Mesenchymal stem cell (in vitro differentiated cells and primary cell): ENCODE measurements at regions not wholly inside any gene's neighbourhood (a gene's known extent, or its start where the extent isn't known, plus 50 kb on each side); places are given as distances from the start of the nearest gene placed in this dataset.

Experiments
- DNase-seq: peaks from one replicate; pipeline ENCODE4 v3.0.0-alpha.2; 2013
- H2AFZ ChIP-seq: one replicate; pipeline ENCODE4 v1.6.1; 2013; ENCODE audit warnings: low read depth, mild to moderate bottlenecking, control low read depth, inconsistent platforms, low read length, moderate library complexity
- H2AK5ac ChIP-seq: 2 replicates; pipeline ENCODE4 v1.6.1; 2013; ENCODE audit warnings: low read length, moderate library complexity, mild to moderate bottlenecking, inconsistent platforms; ENCODE audit not compliant: severe bottlenecking
- H2BK120ac ChIP-seq: one replicate; pipeline ENCODE4 v1.6.1; 2013; ENCODE audit warnings: low read depth, mild to moderate bottlenecking, inconsistent platforms, low read length, moderate library complexity
- H2BK12ac ChIP-seq, 2 experiments: one replicate each; pipeline ENCODE4 v1.6.1; 2013; ENCODE audit warnings: inconsistent platforms in 2 of 2, low read length in 2 of 2, mild to moderate bottlenecking in 2 of 2, moderate library complexity in 2 of 2, control low read depth in 1 of 2
- H2BK15ac ChIP-seq: one replicate; pipeline ENCODE4 v1.6.1; 2013; ENCODE audit warnings: mild to moderate bottlenecking, low read depth, inconsistent platforms; ENCODE audit not compliant: poor library complexity, severe bottlenecking
- H2BK5ac ChIP-seq: 2 replicates; pipeline ENCODE4 v1.6.1; 2013; ENCODE audit warnings: low read depth, mild to moderate bottlenecking, low read length, control low read depth, inconsistent platforms; ENCODE audit not compliant: poor library complexity, severe bottlenecking
- H3K14ac ChIP-seq, 2 experiments: one replicate each; pipeline ENCODE4 v1.6.1; 2013; ENCODE audit warnings: inconsistent platforms in 2 of 2, low read length in 2 of 2, control low read depth in 1 of 2, mild to moderate bottlenecking in 1 of 2, moderate library complexity in 1 of 2
- H3K18ac ChIP-seq, 2 experiments: one replicate each; pipeline ENCODE4 v1.6.1; 2013; ENCODE audit warnings: inconsistent platforms in 2 of 2, low read length in 2 of 2, control low read depth in 1 of 2, low read depth in 1 of 2, mild to moderate bottlenecking in 1 of 2
- H3K23ac ChIP-seq, 2 experiments: one replicate each; pipeline ENCODE4 v1.6.1; 2013; ENCODE audit warnings: inconsistent platforms in 2 of 2, low read length in 2 of 2, mild to moderate bottlenecking in 2 of 2, moderate library complexity in 2 of 2, control low read depth in 1 of 2
- H3K27ac ChIP-seq: 2 replicates; pipeline ENCODE4 v1.5.1; 2013; ENCODE audit warnings: mild to moderate bottlenecking, moderate library complexity, low read length, control low read depth, inconsistent platforms; ENCODE audit not compliant: poor library complexity, severe bottlenecking
- H3K27me3 ChIP-seq, 2 experiments: 2 replicates each; pipeline versions ENCODE4 v1.6.1 to v1.7.0; 2013; ENCODE audit warnings: low read length in 2 of 2, mild to moderate bottlenecking in 2 of 2, moderate library complexity in 2 of 2, control low read depth in 1 of 2, inconsistent platforms in 1 of 2; ENCODE audit not compliant: control insufficient read depth in 1 of 2, insufficient read depth in 1 of 2
- H3K36me3 ChIP-seq, 2 experiments: 2 replicates each; pipeline versions ENCODE4 v1.6.1 to v1.7.0; 2013; ENCODE audit warnings: low read length in 2 of 2, control low read depth in 1 of 2, inconsistent platforms in 1 of 2, low read depth in 1 of 2, mild to moderate bottlenecking in 1 of 2; ENCODE audit not compliant: insufficient read depth in 2 of 2, control insufficient read depth in 1 of 2
- H3K4ac ChIP-seq, 2 experiments: one replicate each; pipeline ENCODE4 v1.6.1; 2013; ENCODE audit warnings: inconsistent platforms in 2 of 2, low read length in 2 of 2, mild to moderate bottlenecking in 2 of 2, moderate library complexity in 2 of 2, control low read depth in 1 of 2, low read depth in 1 of 2
- H3K4me1 ChIP-seq: 2 replicates; pipeline ENCODE4 v1.6.1; 2013; ENCODE audit warnings: low read depth, low read length, control low read depth; ENCODE audit not compliant: control insufficient read depth, insufficient read depth
- H3K4me2 ChIP-seq: 2 replicates; pipeline ENCODE4 v1.6.1; 2013; ENCODE audit warnings: low read length, mild to moderate bottlenecking, inconsistent platforms; ENCODE audit not compliant: poor library complexity, severe bottlenecking
- H3K4me3 ChIP-seq, 2 experiments: 2 replicates each; pipeline versions ENCODE4 v1.5.1 to v1.7.0; 2013; ENCODE audit warnings: low read length in 2 of 2, mild to moderate bottlenecking in 2 of 2, control low read depth in 1 of 2, low read depth in 1 of 2; ENCODE audit not compliant: insufficient read depth in 1 of 2
- H3K79me1 ChIP-seq: replicated peaks from 2 replicates; pipeline ENCODE4 v1.6.1; 2013; ENCODE audit warnings: mild to moderate bottlenecking, control low read depth, low read length, inconsistent platforms; ENCODE audit not compliant: poor library complexity, severe bottlenecking
- H3K9ac ChIP-seq: 2 replicates; pipeline ENCODE4 v1.7.0; 2013; ENCODE audit warnings: mild to moderate bottlenecking, low read length, moderate library complexity
- H3K9me3 ChIP-seq: 2 replicates; pipeline ENCODE4 v1.7.0; 2013; ENCODE audit warnings: mild to moderate bottlenecking, low read length; ENCODE audit not compliant: control insufficient read depth
- H4K8ac ChIP-seq: one replicate; pipeline ENCODE4 v1.6.1; 2013; ENCODE audit warnings: inconsistent platforms, mild to moderate bottlenecking, low read length, moderate library complexity
- H4K91ac ChIP-seq: one replicate; pipeline ENCODE4 v1.6.1; 2013; ENCODE audit warnings: mild to moderate bottlenecking, low read length, inconsistent platforms
- WGBS: methylation state at CpG from one replicate; pipeline ENCODE4 v1.1.7; 2013; ENCODE audit warnings: mixed read lengths; 5-methylcytosine and 5-hydroxymethylcytosine counted together

GRCh38 chr5:38656568-38656967, 100.1 kb upstream of the LIFR start:
- no peak for DNase-seq
- Histone ChIP-seq H3K36me3 (no peaks in the 10 kb centered on the region), H3K79me1 (no peaks in the 10 kb centered on the region), H3K9ac (no peak overlapping the region), H3K27me3 (peaks cover 5 to 6% of the 10 kb centered on the region in 2 experiments), H4K8ac (no peak overlapping the region), H3K14ac (no peak overlapping the region), H3K4me1 (peaks cover 1% of the 10 kb centered on the region), H4K91ac (no peak overlapping the region), H2BK5ac (no peak overlapping the region), H2BK120ac (no peak overlapping the region), H3K27ac (no peak overlapping the region), H3K9me3 (no peaks in the 10 kb centered on the region), H3K4me3 (no peak overlapping the region), H2BK12ac (no peak overlapping the region), H2AK5ac (no peak overlapping the region), H2BK15ac (no peak overlapping the region), H2AFZ (no peak overlapping the region), H3K23ac (no peak overlapping the region), H3K18ac (no peak overlapping the region), H3K4ac (no peak overlapping the region), H3K4me2 (no peak overlapping the region)
- whole genome bisulfite sequencing = 94% methylated on average over 2 of the region's 2 CpGs

- Histone ChIP-seq H3K14ac (no peak overlapping the region), H3K4me1 (no peaks in the 10 kb centered on the region), H3K18ac (no peak overlapping the region), H2AK5ac (no peak overlapping the region), H2BK12ac (no peak overlapping the region), H3K4ac (no peak overlapping the region), H4K91ac (no peak overlapping the region), H3K79me1 (no peaks in the 10 kb centered on the region), H3K23ac (no peak overlapping the region), H3K27ac (no peak overlapping the region), H3K4me2 (no peak overlapping the region), H3K27me3 (peaks cover 5 to 6% of the 10 kb centered on the region in 2 experiments), H2BK120ac (no peak overlapping the region), H2BK15ac (no peak overlapping the region), H4K8ac (no peak overlapping the region), H3K9me3 (no peaks in the 10 kb centered on the region), H2AFZ (no peak overlapping the region), H3K36me3 (no peaks in the 10 kb centered on the region), H3K9ac (no peak overlapping the region), H3K4me3 (no peak overlapping the region), H2BK5ac (no peak overlapping the region)
- WGBS = no CpG with 5 or more reads among the region's 2 CpGs
- DNase-seq = no peak
These were observed 100.6 kb upstream of the LIFR start for GRCh38 chr5:38657020-38657419.

- H3K27me3 ChIP-seq = peaks cover 3 to 6% of the 10 kb centered on the region in 2 experiments
- no peaks in the 10 kb centered on the region for H3K9me3 ChIP-seq
- no peak overlapping the region for H4K8ac ChIP-seq
- H3K79me1 ChIP-seq = no peaks in the 10 kb centered on the region
- WGBS = 72% methylated on average over 12 of the region's 12 CpGs
- H3K14ac ChIP-seq = no peak overlapping the region
- H3K27ac ChIP-seq = no peak overlapping the region
- no peak for DNase-seq
- no peak overlapping the region for H2AK5ac ChIP-seq
- H3K23ac ChIP-seq = no peak overlapping the region
- H2AFZ ChIP-seq = no peak overlapping the region
- no peak overlapping the region for H2BK12ac ChIP-seq
- H2BK15ac ChIP-seq = no peak overlapping the region
- no peak overlapping the region for H2BK120ac ChIP-seq
- no peak overlapping the region for H2BK5ac ChIP-seq
- H3K36me3 ChIP-seq = no peaks in the 10 kb centered on the region
- H3K4ac ChIP-seq = no peak overlapping the region
- H3K4me3 ChIP-seq = no peak overlapping the region
- no peak overlapping the region for H3K18ac ChIP-seq
- no peak overlapping the region for H4K91ac ChIP-seq
- H3K4me1 ChIP-seq = no peaks in the 10 kb centered on the region
- peak overlapping the region; percentile 14 for H3K4me2 ChIP-seq
- H3K9ac ChIP-seq = no peak overlapping the region
These were observed 103.8 kb upstream of the LIFR start for GRCh38 chr5:38660194-38660668.

- Histone ChIP-seq H2BK12ac (no peak overlapping the region), H2AK5ac (no peak overlapping the region), H4K8ac (no peak overlapping the region), H3K4me3 (no peak overlapping the region), H3K9ac (no peak overlapping the region), H3K18ac (no peak overlapping the region), H2BK5ac (no peak overlapping the region), H3K9me3 (no peaks in the 10 kb centered on the region), H3K4me2 (no peak overlapping the region), H3K4me1 (no peaks in the 10 kb centered on the region), H2AFZ (no peak overlapping the region), H3K27me3 (peaks cover 3% of the 10 kb centered on the region in 2 experiments), H2BK120ac (no peak overlapping the region), H4K91ac (no peak overlapping the region), H3K27ac (no peak overlapping the region), H3K23ac (no peak overlapping the region), H2BK15ac (no peak overlapping the region), H3K79me1 (no peaks in the 10 kb centered on the region), H3K14ac (no peak overlapping the region), H3K36me3 (no peaks in the 10 kb centered on the region), H3K4ac (no peak overlapping the region)
- 83% methylated on average over 4 of the region's 4 CpGs for WGBS
- DNase-seq = no peak
These were observed 105.6 kb upstream of the LIFR start for GRCh38 chr5:38662090-38662489.
